ENCODE measurements at regions not wholly inside any gene's neighbourhood (a gene's known extent, or its start where the extent isn't known, plus 50 kb on each side); places are given as distances from the start of the nearest gene placed in this dataset. TPM values are rescaled to one million over a fixed set of nuclear protein-coding genes. Genes with fewer than 3 reads are reported as not detected.

DNA sequence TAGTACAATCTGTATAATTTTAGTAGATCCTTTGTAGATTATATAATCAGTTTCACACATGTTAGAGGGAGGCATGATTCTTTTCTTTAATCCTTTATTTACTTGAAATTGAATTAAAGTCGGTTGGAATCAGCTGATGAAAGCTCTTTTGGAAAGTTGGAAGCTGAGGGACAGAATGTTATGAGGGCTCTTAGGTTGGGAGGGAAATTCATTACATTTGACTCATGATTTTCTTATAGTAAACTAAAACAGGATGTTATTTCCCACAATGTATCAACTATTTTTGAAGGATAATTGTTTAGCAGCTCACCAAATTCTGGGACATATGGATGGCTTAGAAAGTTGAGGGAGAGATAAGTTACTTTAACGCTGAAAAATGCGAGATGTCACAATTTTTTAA, 52.7 kb upstream of the TMEFF2 start:
- Histone ChIP-seq H3K4me1 (no peaks in the 10 kb centered on the region), H3K36me3 (no peaks in the 10 kb centered on the region), H3K9me3 (no peaks in the 10 kb centered on the region), H3K27me3 (no peaks in the 10 kb centered on the region), H3K4me3 (replicated peaks in 1 of 3) (no peak overlapping the region), H3K27ac (no peak overlapping the region)
- intact Hi-C loops (cut with DNase I), result no loop called here
- WGBS, 2 donors, result 90 to 93% methylated on average over 3 of the region's 3 CpGs
- TF ChIP-seq CTCF (IDR thresholded peaks at IDR 0.05) (no peak), POLR2A (IDR thresholded peaks at IDR 0.05) (no peak)
- DNase-seq, result no peak

- WGBS, 2 donors, result 89 to 90% methylated on average over 3 of the region's 3 CpGs
Observed at GRCh38 chr2:192246297-192246696, 51.6 kb upstream of the TMEFF2 start.

GRCh38 chr2:192245329-192245728, 50.6 kb upstream of the TMEFF2 start:
- DNase-seq, result no peak

More at GRCh38 chr2:192246297-192246696, 51.6 kb upstream of the TMEFF2 start:
- no peaks in the 10 kb centered on the region for H3K4me1 ChIP-seq
- H3K36me3 ChIP-seq, result no peaks in the 10 kb centered on the region
- intact Hi-C loops (cut with DNase I), result no loop called here
- no peaks in the 10 kb centered on the region for H3K9me3 ChIP-seq
- no peak for TF ChIP-seq POLR2A (IDR thresholded peaks at IDR 0.05)
- no peak for TF ChIP-seq CTCF (IDR thresholded peaks at IDR 0.05)
- no peaks in the 10 kb centered on the region for H3K27me3 ChIP-seq
- H3K27ac ChIP-seq, result no peak overlapping the region
- DNase-seq, result no peak
- no peak overlapping the region for H3K4me3 ChIP-seq (replicated peaks in 1 of 3)

More at GRCh38 chr2:192245329-192245728, 50.6 kb upstream of the TMEFF2 start:
- H3K4me3 ChIP-seq (replicated peaks in 1 of 3), result no peak overlapping the region
- no peaks in the 10 kb centered on the region for H3K36me3 ChIP-seq
- no peaks in the 10 kb centered on the region for H3K27me3 ChIP-seq
- TF ChIP-seq CTCF (IDR thresholded peaks at IDR 0.05), result no peak
- no peak for TF ChIP-seq POLR2A (IDR thresholded peaks at IDR 0.05)
- WGBS, 2 donors, result 80 to 81% methylated on average over 3 of the region's 3 CpGs
- no peaks in the 10 kb centered on the region for H3K9me3 ChIP-seq
- intact Hi-C loops (cut with DNase I), result no loop called here
- H3K27ac ChIP-seq, result no peak overlapping the region
- H3K4me1 ChIP-seq, result no peaks in the 10 kb centered on the region

Small RNA genes lying in the stretch of these regions (small RNA-seq; reads per million reads assigned to genes)
- gene AC068135.1, result not detected
- not detected for gene AC074290.1
- gene RF00017, result not detected
- not detected for gene RF00273
- not detected for gene RNU6-169P
